Sigmoid colon (tissue), 4 donors: ENCODE measurements at regions not wholly inside any gene's neighbourhood (a gene's known extent, or its start where the extent isn't known, plus 50 kb on each side); places are given as distances from the start of the nearest gene placed in this dataset.

Experiments used
- CTCF ChIP-seq, 4 experiments: fragments of 450-650 bp in 3 of 4; fragments of 200-600 bp in 1 of 4; IDR thresholded peaks; one replicate each; pipeline ENCODE4 v1.5.1; 2016 to 2019; ENCODE audit warnings: antibody characterized with exemption in 4 of 4, mild to moderate bottlenecking in 3 of 4, moderate library complexity in 2 of 4
- EP300 ChIP-seq, 4 donors: sonication (generic); formaldehyde crosslinking; IDR thresholded peaks; one replicate each; pipeline ENCODE4 v1.6.1; 2017; ENCODE audit warnings: antibody characterized with exemption in 4 of 4
- POLR2AphosphoS5 ChIP-seq, 4 donors: sonication (generic); formaldehyde crosslinking; IDR thresholded peaks; one replicate each; pipeline ENCODE4 v1.6.1; 2017; ENCODE audit warnings: antibody characterized with exemption in 4 of 4

- TF ChIP-seq CTCF (IDR thresholded peaks at IDR 0.05) (no peak), EP300 (IDR thresholded peaks at IDR 0.05) (no peak), POLR2AphosphoS5 (IDR thresholded peaks at IDR 0.05) (no peak)
Measured at GRCh38 chr16:5762362-5762761, 664.8 kb upstream of the EEF2KMT start.
